ENCODE measurements at regions not wholly inside any gene's neighbourhood (a gene's known extent, or its start where the extent isn't known, plus 50 kb on each side); places are given as distances from the start of the nearest gene placed in this dataset.
"Not testable (repeated sequence)": the region's sequence is repeated elsewhere in the genome, so short reads cannot be mapped to it uniquely, and the experiment has no call there.

DNA sequence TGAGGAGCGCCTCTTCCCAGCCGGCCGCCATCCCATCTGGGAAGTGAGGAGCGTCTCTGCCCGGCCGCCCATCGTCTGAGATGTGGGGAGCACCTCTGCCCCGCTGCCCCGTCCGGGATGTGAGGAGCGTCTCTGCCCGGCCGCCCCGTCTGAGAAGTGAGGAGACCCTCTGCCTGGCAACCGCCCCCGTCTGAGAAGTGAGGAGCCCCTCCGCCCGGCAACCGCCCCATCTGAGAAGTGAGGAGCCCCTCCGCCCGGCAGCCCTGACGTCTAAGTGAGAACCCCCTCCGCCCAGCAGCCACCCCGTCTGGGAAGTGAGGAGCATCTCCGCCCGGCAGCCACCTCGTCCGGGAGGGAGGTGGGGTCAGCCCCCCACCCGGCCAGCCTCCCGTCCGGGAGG is 319.9 kb upstream of the EPHA4 start:
- H2BK15ac ChIP-seq (ENCODE audit: low read depth, low read length); BruUV-seq (replicated peaks); H3K4me2 ChIP-seq (ENCODE audit: low read depth, low read length); H2BK5ac ChIP-seq (ENCODE audit: low read depth, low read length, poor library complexity, severe bottlenecking); H3K23ac ChIP-seq (ENCODE audit: low read depth, low read length); H2AK9ac ChIP-seq (replicated peaks; ENCODE audit: low read depth, low read length, poor library complexity); H4K91ac ChIP-seq (ENCODE audit: insufficient read depth, low read depth, low read length); H3K27me3 ChIP-seq (ENCODE audit: control insufficient read depth, insufficient read depth, low read length); H3K9ac ChIP-seq (ENCODE audit: low read depth, low read length); CTCF ChIA-PET; H2BK20ac ChIP-seq (ENCODE audit: low read depth, low read length); in situ Hi-C loops (cut with MboI; ENCODE audit: low sequenced_read_pairs); POLR2A ChIA-PET (ENCODE audit: unreplicated experiment); H4K5ac ChIP-seq (ENCODE audit: low read depth, low read length); H3K56ac ChIP-seq (ENCODE audit: extremely low read depth, insufficient read depth, low read length); H3K14ac ChIP-seq (replicated peaks; ENCODE audit: low read depth, low read length); intact Hi-C loops (cut with micrococcal nuclease); DNase-seq; H4K20me1 ChIP-seq (ENCODE audit: insufficient read depth, low read length); H2AK5ac ChIP-seq (ENCODE audit: low read depth, low read length); H3K4ac ChIP-seq (ENCODE audit: low read depth, low read length); dilution Hi-C loops (cut with HindIII; ENCODE audit: low sequenced_read_pairs, unreplicated experiment); H3K9me3 ChIP-seq (ENCODE audit: control insufficient read depth, insufficient read depth, low read length); H3K4me3 ChIP-seq (ENCODE audit: insufficient read depth, low read depth, low read length); H3K4me1 ChIP-seq (ENCODE audit: control insufficient read depth, insufficient read depth, low read length); H3K9me1 ChIP-seq (ENCODE audit: insufficient read depth, low read length); H2AFZ ChIP-seq (replicated peaks; ENCODE audit: low read length, poor library complexity); H3K18ac ChIP-seq (ENCODE audit: low read depth, low read length); H3K79me1 ChIP-seq (ENCODE audit: low read depth in 1 of 2, low read length in 2 of 2); ATAC-seq (ENCODE audit: low read depth); H3K27ac ChIP-seq (ENCODE audit: insufficient read depth, low read length); H4K8ac ChIP-seq (ENCODE audit: low read depth in 2 of 2, low read length in 2 of 2); H2BK120ac ChIP-seq (ENCODE audit: low read depth, low read length); H3K36me3 ChIP-seq (ENCODE audit: control insufficient read depth, insufficient read depth, low read length): not testable (repeated sequence)
- WGBS, 2 experiments (ENCODE audit: extremely low coverage in 2 of 2, insufficient read length in 1 of 2): no CpG with 5 or more reads among the region's 31 CpGs
